OCI-LY3 (cell line): ENCODE measurements at regions not wholly inside any gene's neighbourhood (a gene's known extent, or its start where the extent isn't known, plus 50 kb on each side); places are given as distances from the start of the nearest gene placed in this dataset.

ENCODE experiments used
- EZH2phosphoT487 ChIP-seq: fragments of 200-600 bp; shearing (Covaris generic); IDR thresholded peaks from 2 replicates; pipeline ENCODE4 v1.6.1; 2018; ENCODE audit warnings: antibody characterized with exemption, mixed run types, low read depth
- TF ChIP-seq, protein P1 (sequence below): fragments of 200-600, 300-600 bp; sonication (generic); IDR thresholded peaks from 2 replicates; pipeline ENCODE4 v1.5.1; 2014; ENCODE audit warnings: antibody characterized with exemption, low read length, low read depth

DNA sequence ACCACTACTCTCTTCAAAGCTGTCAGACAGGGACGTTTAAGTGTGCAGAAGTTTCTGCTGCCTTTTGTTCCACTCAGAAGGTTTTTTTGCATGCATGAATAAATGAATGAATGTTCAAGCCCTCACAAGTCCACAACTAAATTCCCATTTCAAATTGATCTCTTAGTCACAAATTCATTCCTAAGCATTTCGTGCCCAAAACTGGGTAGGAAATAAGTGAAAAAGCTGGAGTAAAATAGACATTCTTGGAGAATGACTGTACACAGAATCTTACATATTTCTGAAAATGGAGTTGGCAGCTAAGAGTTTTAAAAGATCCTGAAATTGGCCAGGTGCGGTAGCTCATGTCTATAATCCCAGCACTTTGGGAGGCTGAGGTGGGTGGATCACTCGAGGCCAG lies 117.6 kb downstream of the PERP start:
- TF ChIP-seq, protein P1, sequence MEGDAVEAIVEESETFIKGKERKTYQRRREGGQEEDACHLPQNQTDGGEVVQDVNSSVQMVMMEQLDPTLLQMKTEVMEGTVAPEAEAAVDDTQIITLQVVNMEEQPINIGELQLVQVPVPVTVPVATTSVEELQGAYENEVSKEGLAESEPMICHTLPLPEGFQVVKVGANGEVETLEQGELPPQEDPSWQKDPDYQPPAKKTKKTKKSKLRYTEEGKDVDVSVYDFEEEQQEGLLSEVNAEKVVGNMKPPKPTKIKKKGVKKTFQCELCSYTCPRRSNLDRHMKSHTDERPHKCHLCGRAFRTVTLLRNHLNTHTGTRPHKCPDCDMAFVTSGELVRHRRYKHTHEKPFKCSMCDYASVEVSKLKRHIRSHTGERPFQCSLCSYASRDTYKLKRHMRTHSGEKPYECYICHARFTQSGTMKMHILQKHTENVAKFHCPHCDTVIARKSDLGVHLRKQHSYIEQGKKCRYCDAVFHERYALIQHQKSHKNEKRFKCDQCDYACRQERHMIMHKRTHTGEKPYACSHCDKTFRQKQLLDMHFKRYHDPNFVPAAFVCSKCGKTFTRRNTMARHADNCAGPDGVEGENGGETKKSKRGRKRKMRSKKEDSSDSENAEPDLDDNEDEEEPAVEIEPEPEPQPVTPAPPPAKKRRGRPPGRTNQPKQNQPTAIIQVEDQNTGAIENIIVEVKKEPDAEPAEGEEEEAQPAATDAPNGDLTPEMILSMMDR: no peak
- no peak for TF ChIP-seq EZH2phosphoT487
